Fibroblast of mammary gland (primary cell): ENCODE measurements at regions not wholly inside any gene's neighbourhood (a gene's known extent, or its start where the extent isn't known, plus 50 kb on each side); places are given as distances from the start of the nearest gene placed in this dataset.

Experiments used
- DNase-seq: peaks from one replicate; pipeline ENCODE4 v3.0.0-alpha.2; 2010; ENCODE audit warnings: low read depth
- H3K4me3 ChIP-seq: 2 replicates; pipeline ENCODE4 v1.5.1; 2011; ENCODE audit warnings: low read depth, mild to moderate bottlenecking, low read length, moderate library complexity; ENCODE audit not compliant: control insufficient read depth
- TF ChIP-seq, protein P1 (sequence below): conservative IDR thresholded peaks from 2 replicates; pipeline ENCODE4 v1.5.1; 2011; ENCODE audit warnings: low read depth, low read length, inconsistent platforms; ENCODE audit not compliant: control insufficient read depth, insufficient read depth

GRCh38 chr5:38772471-38772870, 73.3 kb upstream of the OSMR start:
- TF ChIP-seq, protein P1, sequence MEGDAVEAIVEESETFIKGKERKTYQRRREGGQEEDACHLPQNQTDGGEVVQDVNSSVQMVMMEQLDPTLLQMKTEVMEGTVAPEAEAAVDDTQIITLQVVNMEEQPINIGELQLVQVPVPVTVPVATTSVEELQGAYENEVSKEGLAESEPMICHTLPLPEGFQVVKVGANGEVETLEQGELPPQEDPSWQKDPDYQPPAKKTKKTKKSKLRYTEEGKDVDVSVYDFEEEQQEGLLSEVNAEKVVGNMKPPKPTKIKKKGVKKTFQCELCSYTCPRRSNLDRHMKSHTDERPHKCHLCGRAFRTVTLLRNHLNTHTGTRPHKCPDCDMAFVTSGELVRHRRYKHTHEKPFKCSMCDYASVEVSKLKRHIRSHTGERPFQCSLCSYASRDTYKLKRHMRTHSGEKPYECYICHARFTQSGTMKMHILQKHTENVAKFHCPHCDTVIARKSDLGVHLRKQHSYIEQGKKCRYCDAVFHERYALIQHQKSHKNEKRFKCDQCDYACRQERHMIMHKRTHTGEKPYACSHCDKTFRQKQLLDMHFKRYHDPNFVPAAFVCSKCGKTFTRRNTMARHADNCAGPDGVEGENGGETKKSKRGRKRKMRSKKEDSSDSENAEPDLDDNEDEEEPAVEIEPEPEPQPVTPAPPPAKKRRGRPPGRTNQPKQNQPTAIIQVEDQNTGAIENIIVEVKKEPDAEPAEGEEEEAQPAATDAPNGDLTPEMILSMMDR = no peak
- DNase-seq = no peak
- H3K4me3 ChIP-seq = no peak overlapping the region

DNA sequence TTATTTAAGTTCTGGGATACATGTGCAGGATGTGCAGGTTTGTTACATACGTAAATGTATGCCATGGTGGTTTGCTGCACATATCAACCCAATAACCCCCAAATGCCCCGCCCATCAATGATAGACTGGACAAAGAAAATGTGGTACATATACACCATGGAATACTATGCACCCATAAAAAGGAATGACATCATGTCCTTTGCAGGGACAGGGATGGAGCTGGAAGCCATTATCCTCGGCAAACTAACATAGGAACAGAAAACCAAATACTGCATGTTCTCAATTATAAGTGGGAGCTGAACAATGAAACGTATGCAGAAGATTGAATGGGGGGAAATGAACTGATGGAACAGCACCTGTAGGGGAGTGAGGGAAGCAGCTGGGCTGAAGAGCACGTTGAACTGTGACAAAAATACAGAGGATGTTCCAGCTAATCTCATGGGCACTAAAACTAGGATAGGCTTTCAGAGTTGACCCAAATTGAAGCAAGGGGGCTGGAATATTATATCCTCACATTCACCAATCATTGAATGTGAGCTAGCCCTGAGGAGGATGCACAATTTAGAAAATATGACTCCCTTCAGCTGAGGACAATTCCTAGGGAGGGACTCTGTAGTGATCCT, 70.5 kb upstream of the OSMR start:
- TF ChIP-seq, protein P1 = no peak
- no peak overlapping the region for H3K4me3 ChIP-seq
- no peak for DNase-seq

DNA sequence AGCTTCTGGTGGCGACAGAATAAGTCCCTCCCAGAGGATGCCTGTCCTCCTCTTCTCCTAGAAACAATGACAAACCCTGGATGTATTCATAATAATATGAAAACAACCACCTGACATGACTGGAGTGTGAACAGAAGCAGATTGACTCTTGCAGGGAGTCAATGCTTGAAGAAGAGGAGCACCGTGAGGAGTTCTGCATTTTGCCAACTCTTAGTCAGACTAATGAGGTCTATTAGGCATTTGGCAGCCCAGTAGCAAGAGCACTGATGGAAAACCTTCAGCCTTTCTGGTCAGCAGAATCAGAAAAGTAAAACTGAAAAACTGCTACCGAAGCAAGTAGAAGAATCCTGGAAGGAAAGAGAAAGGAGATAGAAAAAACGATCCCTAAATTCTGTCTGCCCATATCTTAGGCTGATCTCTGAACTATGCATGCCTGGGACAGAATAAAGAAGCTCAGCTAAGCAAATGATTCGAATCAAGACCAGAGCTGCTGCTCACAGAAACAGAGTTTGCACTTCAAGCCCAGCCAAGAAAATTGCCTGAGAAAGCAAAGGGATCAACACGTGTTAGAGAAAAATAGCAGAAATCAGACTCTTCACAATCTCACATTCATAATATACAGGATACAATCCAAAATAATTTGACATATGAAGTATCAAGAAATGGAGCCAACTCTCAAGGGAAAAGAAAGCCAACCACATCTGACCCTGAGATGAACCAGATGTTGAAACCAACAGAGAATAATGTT, 69.5 kb upstream of the OSMR start:
- H3K4me3 ChIP-seq = no peak overlapping the region
- TF ChIP-seq, protein P1 = no peak
- DNase-seq = peak; percentile 59

- DNase-seq = no peak
- TF ChIP-seq, protein P1 = no peak
Observed at GRCh38 chr5:38777111-38777510, 68.7 kb upstream of the OSMR start.

GRCh38 chr5:38780316-38780715, 65.5 kb upstream of the OSMR start:
- no peak overlapping the region for H3K4me3 ChIP-seq
- TF ChIP-seq, protein P1 = no peak
- no peak for DNase-seq

More at GRCh38 chr5:38777111-38777510, 68.7 kb upstream of the OSMR start:
- H3K4me3 ChIP-seq = no peak overlapping the region

- DNase-seq = peak; percentile 89
- H3K4me3 ChIP-seq = no peak overlapping the region
- TF ChIP-seq, protein P1 = peak; percentile 56
Observed at GRCh38 chr5:38780945-38781344, 64.9 kb upstream of the OSMR start.
